Hematopoietic multipotent progenitor cell treated with erythropoietin and hydrocortisone succinate and interleukin-3 and kit ligand, for 17 days (in vitro differentiated cells): ENCODE measurements at regions not wholly inside any gene's neighbourhood (a gene's known extent, or its start where the extent isn't known, plus 50 kb on each side); places are given as distances from the start of the nearest gene placed in this dataset.

Experiments
- DNase-seq: peaks from one replicate; pipeline ENCODE4 v3.0.0-alpha.2; 2015; ENCODE audit warnings: low spot score

GRCh38 chr10:8985651-8986050 is 931.2 kb downstream of the GATA3 start:
- no peak for DNase-seq

- DNase-seq: no peak
Measured at GRCh38 chr10:8986975-8987374, 932.5 kb downstream of the GATA3 start.

GRCh38 chr10:8987712-8988111 is 933.2 kb downstream of the GATA3 start:
- DNase-seq: no peak

- DNase-seq: no peak
Measured at GRCh38 chr10:8990280-8990987, 935.9 kb downstream of the GATA3 start.

- DNase-seq: no peak
Measured at GRCh38 chr10:8992009-8992408, 937.5 kb downstream of the GATA3 start.

- no peak for DNase-seq
Measured at GRCh38 chr10:8993864-8994263, 939.4 kb downstream of the GATA3 start.

- DNase-seq: no peak
Measured at GRCh38 chr10:8998751-8999150, 944.3 kb downstream of the GATA3 start.

GRCh38 chr10:9003122-9003521 is 948.6 kb downstream of the GATA3 start:
- no peak for DNase-seq

GRCh38 chr10:9004736-9005135 is 950.2 kb downstream of the GATA3 start:
- DNase-seq: no peak

- DNase-seq: no peak
Measured at GRCh38 chr10:9009505-9009904, 955.0 kb downstream of the GATA3 start.

GRCh38 chr10:9010093-9010492 is 955.6 kb downstream of the GATA3 start:
- DNase-seq: no peak

- no peak for DNase-seq
Measured at GRCh38 chr10:9010931-9011670, 956.6 kb downstream of the GATA3 start.

- no peak for DNase-seq
Measured at GRCh38 chr10:9012312-9012711, 957.8 kb downstream of the GATA3 start.

GRCh38 chr10:9015005-9015404 is 960.5 kb downstream of the GATA3 start:
- no peak for DNase-seq

GRCh38 chr10:9015447-9015846 is 961.0 kb downstream of the GATA3 start:
- DNase-seq: no peak

- no peak for DNase-seq
Measured at GRCh38 chr10:9016930-9017329, 962.4 kb downstream of the GATA3 start.

GRCh38 chr10:9018195-9019173 is 964.0 kb downstream of the GATA3 start:
- no peak for DNase-seq

GRCh38 chr10:9023206-9023605 is 968.7 kb downstream of the GATA3 start:
- no peak for DNase-seq

- DNase-seq: no peak
Measured at GRCh38 chr10:9024210-9024609, 969.7 kb downstream of the GATA3 start.

- no peak for DNase-seq
Measured at GRCh38 chr10:9028231-9028630, 973.7 kb downstream of the GATA3 start.

- DNase-seq: no peak
Measured at GRCh38 chr10:9035355-9035754, 980.9 kb downstream of the GATA3 start.

- no peak for DNase-seq
Measured at GRCh38 chr10:9036711-9037204, 982.3 kb downstream of the GATA3 start.
